Hepatocyte (in vitro differentiated cells): ENCODE measurements at regions not wholly inside any gene's neighbourhood (a gene's known extent, or its start where the extent isn't known, plus 50 kb on each side); places are given as distances from the start of the nearest gene placed in this dataset.

Experiments used
- DNase-seq: peaks from one replicate; pipeline ENCODE4 v3.0.0-alpha.2; 2016; ENCODE audit warnings: low spot score
- H2AFZ ChIP-seq: fragments of 200-600 bp; sonication (generic); 2 replicates; pipeline ENCODE4 v1.6.0; 2016; ENCODE audit warnings: antibody characterized with exemption, mild to moderate bottlenecking
- H3K27ac ChIP-seq: fragments of 200-600 bp; sonication (generic); 2 replicates; pipeline ENCODE4 v1.5.1; 2016; ENCODE audit warnings: mild to moderate bottlenecking
- H3K27me3 ChIP-seq: fragments of 200-600 bp; sonication (generic); 2 replicates; pipeline ENCODE4 v1.6.1; 2016
- H3K36me3 ChIP-seq: fragments of 200-600 bp; sonication (generic); replicated peaks from 2 replicates; pipeline ENCODE4 v1.5.1; 2016; ENCODE audit warnings: low read depth; ENCODE audit not compliant: insufficient read depth
- H3K4me1 ChIP-seq: fragments of 200-600 bp; sonication (generic); 2 replicates; pipeline ENCODE4 v1.5.1; 2016; ENCODE audit warnings: mild to moderate bottlenecking, moderate library complexity; ENCODE audit not compliant: insufficient read depth
- H3K4me2 ChIP-seq: fragments of 200-600 bp; sonication (generic); 2 replicates; pipeline ENCODE4 v1.6.0; 2016
- H3K4me3 ChIP-seq: fragments of 200-600 bp; sonication (generic); 2 replicates; pipeline ENCODE4 v1.5.1; 2016; ENCODE audit warnings: mild to moderate bottlenecking
- H3K79me2 ChIP-seq: fragments of 200-600 bp; sonication (generic); 2 replicates; pipeline ENCODE4 v1.6.0; 2017; ENCODE audit warnings: mild to moderate bottlenecking
- H3K9me2 ChIP-seq: fragments of 200-600 bp; sonication (generic); replicated peaks from 2 replicates; pipeline ENCODE4 v1.6.0; 2017; ENCODE audit warnings: mild to moderate bottlenecking; ENCODE audit not compliant: insufficient read depth
- H3K9me3 ChIP-seq: fragments of 200-600 bp; sonication (generic); 2 replicates; pipeline ENCODE4 v1.5.1; 2016; ENCODE audit warnings: low read depth, mild to moderate bottlenecking
- H4K20me1 ChIP-seq: fragments of 200-600 bp; sonication (generic); 2 replicates; pipeline ENCODE4 v1.6.0; 2016; ENCODE audit warnings: mild to moderate bottlenecking; ENCODE audit not compliant: insufficient read depth, poor library complexity, severe bottlenecking
- EZH2 ChIP-seq: fragments of 200-600 bp; sonication (generic); IDR thresholded peaks from 2 replicates; pipeline ENCODE4 v1.6.1; 2016; ENCODE audit warnings: antibody characterized with exemption, mild to moderate bottlenecking, borderline replicate concordance
- EZH2phosphoT487 ChIP-seq: fragments of 200-600 bp; sonication (generic); IDR thresholded peaks from one replicate; pipeline ENCODE4 v1.6.1; 2018; ENCODE audit warnings: antibody characterized with exemption, mild to moderate bottlenecking, low read depth, moderate library complexity; ENCODE audit not compliant: unreplicated experiment, severe bottlenecking
- WGBS: methylation state at CpG from one replicate; pipeline ENCODE4 v1.1.6; 2016; ENCODE audit warnings: low lambda C conversion rate; ENCODE audit errors: missing lambda C conversion rate; 5-methylcytosine and 5-hydroxymethylcytosine counted together
- TF ChIP-seq, protein P1 (sequence below): fragments of 200-600 bp; sonication (generic); IDR thresholded peaks from 2 replicates; pipeline ENCODE4 v1.5.1; 2016; ENCODE audit warnings: antibody characterized with exemption, mild to moderate bottlenecking; ENCODE audit not compliant: poor library complexity

DNA sequence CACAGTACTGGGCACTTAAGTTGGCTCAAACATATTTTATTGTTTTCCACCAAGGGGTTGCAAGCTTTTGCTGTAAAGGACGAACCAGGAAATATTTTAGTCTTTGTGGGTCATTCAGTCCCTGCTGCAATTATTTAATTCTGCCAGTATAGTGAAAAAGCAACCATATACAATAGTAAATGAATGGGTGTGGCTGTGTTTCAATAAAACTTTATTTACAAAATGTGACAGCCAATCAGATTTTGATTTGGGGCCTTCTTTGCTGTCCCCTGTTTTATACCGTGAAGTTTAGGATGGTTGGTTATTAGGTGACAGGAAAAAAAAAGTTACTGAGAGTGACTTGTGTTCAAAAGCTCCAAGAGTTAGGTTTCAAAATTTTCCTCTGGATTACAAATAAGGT lies 956.4 kb downstream of the AACS start:
- no peaks in the 10 kb centered on the region for H3K36me3 ChIP-seq
- no peaks in the 10 kb centered on the region for H3K9me2 ChIP-seq
- no peaks in the 10 kb centered on the region for H4K20me1 ChIP-seq
- no peaks in the 10 kb centered on the region for H3K27me3 ChIP-seq
- H3K4me1 ChIP-seq: no peaks in the 10 kb centered on the region
- no peaks in the 10 kb centered on the region for H3K9me3 ChIP-seq
- 81% methylated on average over 2 of the region's 2 CpGs for WGBS
- H3K27ac ChIP-seq: no peak overlapping the region
- DNase-seq: no peak
- no peaks in the 10 kb centered on the region for H3K79me2 ChIP-seq
- H3K4me2 ChIP-seq: no peak overlapping the region
- no peak overlapping the region for H2AFZ ChIP-seq
- TF ChIP-seq, protein P1, sequence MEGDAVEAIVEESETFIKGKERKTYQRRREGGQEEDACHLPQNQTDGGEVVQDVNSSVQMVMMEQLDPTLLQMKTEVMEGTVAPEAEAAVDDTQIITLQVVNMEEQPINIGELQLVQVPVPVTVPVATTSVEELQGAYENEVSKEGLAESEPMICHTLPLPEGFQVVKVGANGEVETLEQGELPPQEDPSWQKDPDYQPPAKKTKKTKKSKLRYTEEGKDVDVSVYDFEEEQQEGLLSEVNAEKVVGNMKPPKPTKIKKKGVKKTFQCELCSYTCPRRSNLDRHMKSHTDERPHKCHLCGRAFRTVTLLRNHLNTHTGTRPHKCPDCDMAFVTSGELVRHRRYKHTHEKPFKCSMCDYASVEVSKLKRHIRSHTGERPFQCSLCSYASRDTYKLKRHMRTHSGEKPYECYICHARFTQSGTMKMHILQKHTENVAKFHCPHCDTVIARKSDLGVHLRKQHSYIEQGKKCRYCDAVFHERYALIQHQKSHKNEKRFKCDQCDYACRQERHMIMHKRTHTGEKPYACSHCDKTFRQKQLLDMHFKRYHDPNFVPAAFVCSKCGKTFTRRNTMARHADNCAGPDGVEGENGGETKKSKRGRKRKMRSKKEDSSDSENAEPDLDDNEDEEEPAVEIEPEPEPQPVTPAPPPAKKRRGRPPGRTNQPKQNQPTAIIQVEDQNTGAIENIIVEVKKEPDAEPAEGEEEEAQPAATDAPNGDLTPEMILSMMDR: no peak
- TF ChIP-seq EZH2: no peak
- no peak for TF ChIP-seq EZH2phosphoT487
- no peak overlapping the region for H3K4me3 ChIP-seq

DNA sequence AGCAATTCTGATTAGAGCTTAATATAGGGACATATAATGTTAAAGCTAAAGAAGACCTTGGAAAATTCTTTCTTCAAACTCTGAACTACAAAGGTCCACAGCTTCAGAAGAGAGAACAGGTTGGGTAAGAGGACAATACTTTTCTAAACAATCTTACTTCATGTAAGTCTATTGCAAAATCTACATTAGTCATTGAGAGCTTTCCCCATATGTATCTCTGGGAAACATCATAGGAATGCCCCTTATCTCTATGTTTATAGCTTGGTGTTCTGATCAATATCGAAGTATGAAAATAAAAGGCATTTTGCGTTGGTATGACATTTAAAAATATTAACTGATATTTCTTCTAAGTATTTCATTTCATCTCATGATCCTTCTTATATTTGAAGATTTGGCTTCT lies 962.6 kb downstream of the AACS start:
- Histone ChIP-seq H3K9me3 (no peaks in the 10 kb centered on the region), H3K27me3 (no peaks in the 10 kb centered on the region), H3K27ac (no peak overlapping the region), H2AFZ (no peak overlapping the region), H3K9me2 (no peaks in the 10 kb centered on the region), H4K20me1 (no peaks in the 10 kb centered on the region), H3K79me2 (no peaks in the 10 kb centered on the region), H3K4me1 (no peaks in the 10 kb centered on the region), H3K4me3 (no peak overlapping the region), H3K4me2 (no peak overlapping the region), H3K36me3 (no peaks in the 10 kb centered on the region)
- DNase-seq: no peak
- WGBS: 84% methylated on average over 2 of the region's 2 CpGs
- no peak for TF ChIP-seq EZH2
- TF ChIP-seq, protein P1: no peak
- TF ChIP-seq EZH2phosphoT487: no peak

DNA sequence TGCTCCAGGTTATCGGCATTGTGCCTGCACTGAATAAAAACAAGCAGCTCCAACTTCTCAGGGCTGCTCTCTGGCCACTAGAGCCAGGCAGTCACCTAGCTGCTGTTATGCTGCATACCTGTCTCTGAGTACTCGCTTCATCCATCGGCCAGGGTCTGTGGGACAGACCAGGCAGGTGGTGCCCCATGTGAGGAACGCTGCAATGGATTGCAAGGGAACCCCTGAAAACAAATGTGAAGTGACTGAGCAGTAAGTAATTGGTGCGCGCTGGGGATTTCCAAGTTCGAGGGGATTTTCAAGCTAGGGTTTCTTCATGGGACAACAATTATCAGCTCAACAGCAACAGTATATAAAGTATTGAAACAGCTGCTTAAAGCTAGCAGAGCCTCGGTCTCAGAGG lies 965.3 kb downstream of the AACS start:
- no peaks in the 10 kb centered on the region for H3K79me2 ChIP-seq
- no peaks in the 10 kb centered on the region for H4K20me1 ChIP-seq
- TF ChIP-seq, protein P1: no peak
- TF ChIP-seq EZH2 (no peak), EZH2phosphoT487 (no peak)
- peaks cover 7% of the 10 kb centered on the region for H3K4me1 ChIP-seq
- H3K4me3 ChIP-seq: no peak overlapping the region
- DNase-seq: no peak
- H3K36me3 ChIP-seq: no peaks in the 10 kb centered on the region
- H2AFZ ChIP-seq: no peak overlapping the region
- 73% methylated on average over 8 of the region's 8 CpGs for WGBS
- no peaks in the 10 kb centered on the region for H3K27me3 ChIP-seq
- peaks cover 13% of the 10 kb centered on the region for H3K9me3 ChIP-seq
- no peak overlapping the region for H3K4me2 ChIP-seq
- H3K27ac ChIP-seq: no peak overlapping the region
- no peaks in the 10 kb centered on the region for H3K9me2 ChIP-seq

DNA sequence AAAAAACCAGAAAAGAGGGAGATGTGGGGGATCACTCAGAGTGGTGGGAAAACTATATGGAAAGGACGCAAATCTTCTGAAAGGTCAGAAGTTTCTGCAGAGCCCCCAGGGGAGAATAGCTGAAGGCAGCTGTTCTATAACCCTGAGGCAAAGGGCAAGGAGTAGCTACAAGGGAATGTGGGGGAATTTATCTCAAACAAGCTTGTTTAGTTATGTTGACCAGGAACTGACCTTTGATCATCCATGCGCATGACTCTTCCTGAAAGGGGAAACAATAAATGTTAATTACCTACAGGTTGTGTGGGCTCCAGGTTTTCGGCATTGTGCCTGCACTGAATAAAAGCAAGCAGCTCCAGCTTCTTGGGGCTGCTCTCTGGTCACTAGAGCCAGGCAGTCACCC lies 968.5 kb downstream of the AACS start:
- H4K20me1 ChIP-seq: no peaks in the 10 kb centered on the region
- peaks cover 16% of the 10 kb centered on the region for H3K9me3 ChIP-seq
- H3K4me1 ChIP-seq: peaks cover 7% of the 10 kb centered on the region
- peak; percentile 50 for DNase-seq
- no peaks in the 10 kb centered on the region for H3K79me2 ChIP-seq
- H3K27ac ChIP-seq: peak overlapping the region; percentile 79
- no peak overlapping the region for H3K4me3 ChIP-seq
- TF ChIP-seq EZH2phosphoT487 (no peak), EZH2 (no peak)
- TF ChIP-seq, protein P1: no peak
- no peak overlapping the region for H2AFZ ChIP-seq
- no peak overlapping the region for H3K4me2 ChIP-seq
- H3K9me2 ChIP-seq: no peaks in the 10 kb centered on the region
- 44% methylated on average over 3 of the region's 3 CpGs for whole genome bisulfite sequencing
- H3K27me3 ChIP-seq: no peaks in the 10 kb centered on the region
- no peaks in the 10 kb centered on the region for H3K36me3 ChIP-seq
